Glutamatergic neuron (in vitro differentiated cells): ENCODE measurements at regions not wholly inside any gene's neighbourhood (a gene's known extent, or its start where the extent isn't known, plus 50 kb on each side); places are given as distances from the start of the nearest gene placed in this dataset.

ENCODE experiments used
- DNase-seq: peaks from one replicate; pipeline ENCODE4 v3.0.0; 2022
- H3K27ac Mint-ChIP-seq: one replicate; pipeline ENCODE4 v1.8.0; 2020; ENCODE audit warnings: mild to moderate bottlenecking, mixed read lengths, inconsistent platforms; ENCODE audit not compliant: unreplicated experiment
- H3K27me3 Mint-ChIP-seq: one replicate; pipeline ENCODE4 v1.8.0; 2020; ENCODE audit warnings: mild to moderate bottlenecking, moderate library complexity, mixed read lengths, inconsistent platforms; ENCODE audit not compliant: unreplicated experiment
- H3K36me3 Mint-ChIP-seq: one replicate; pipeline ENCODE4 v1.8.0; 2020; ENCODE audit warnings: mild to moderate bottlenecking, mixed read lengths, inconsistent platforms; ENCODE audit not compliant: unreplicated experiment
- H3K4me1 Mint-ChIP-seq: one replicate; pipeline ENCODE4 v1.8.0; 2020; ENCODE audit warnings: mild to moderate bottlenecking, low read depth, mixed read lengths, inconsistent platforms; ENCODE audit not compliant: unreplicated experiment
- H3K4me3 Mint-ChIP-seq: one replicate; pipeline ENCODE4 v1.8.0; 2020; ENCODE audit warnings: mild to moderate bottlenecking, mixed read lengths, inconsistent platforms; ENCODE audit not compliant: unreplicated experiment
- H3K9me3 Mint-ChIP-seq: one replicate; pipeline ENCODE4 v1.8.0; 2020; ENCODE audit warnings: mild to moderate bottlenecking, moderate library complexity, mixed read lengths, inconsistent platforms; ENCODE audit not compliant: unreplicated experiment
- CTCF ChIP-seq: fragments of 200-600 bp; sonication (generic); IDR thresholded peaks from one replicate; pipeline ENCODE4 v1.5.0; 2021; ENCODE audit not compliant: partially characterized antibody, unreplicated experiment

- H3K4me3 Mint-ChIP-seq: no peak overlapping the region
- no peaks in the 10 kb centered on the region for H3K9me3 Mint-ChIP-seq
- TF ChIP-seq CTCF: no peak
- H3K36me3 Mint-ChIP-seq: peaks cover 5% of the 10 kb centered on the region
- H3K27me3 Mint-ChIP-seq: no peaks in the 10 kb centered on the region
- no peak for DNase-seq
- H3K4me1 Mint-ChIP-seq: no peaks in the 10 kb centered on the region
- no peak overlapping the region for H3K27ac Mint-ChIP-seq
Observed at GRCh38 chr1:118325550-118326225, 140.7 kb upstream of the SPAG17 start.

GRCh38 chr1:118323246-118323645 is 138.2 kb upstream of the SPAG17 start:
- no peak for DNase-seq
- Mint-ChIP-seq H3K4me3 (no peak overlapping the region), H3K27me3 (no peaks in the 10 kb centered on the region), H3K27ac (no peak overlapping the region), H3K9me3 (no peaks in the 10 kb centered on the region), H3K36me3 (peaks cover 5% of the 10 kb centered on the region), H3K4me1 (no peaks in the 10 kb centered on the region)
- TF ChIP-seq CTCF: no peak

- Mint-ChIP-seq H3K4me1 (no peaks in the 10 kb centered on the region), H3K27ac (no peak overlapping the region), H3K9me3 (no peaks in the 10 kb centered on the region)
Observed at GRCh38 chr1:118322331-118322730, 137.3 kb upstream of the SPAG17 start.

GRCh38 chr1:118321840-118322239 is 136.8 kb upstream of the SPAG17 start:
- H3K36me3 Mint-ChIP-seq: peaks cover 5% of the 10 kb centered on the region
- no peaks in the 10 kb centered on the region for H3K4me1 Mint-ChIP-seq
- no peak for DNase-seq
- no peaks in the 10 kb centered on the region for H3K27me3 Mint-ChIP-seq
- H3K9me3 Mint-ChIP-seq: no peaks in the 10 kb centered on the region
- no peak overlapping the region for H3K4me3 Mint-ChIP-seq
- no peak overlapping the region for H3K27ac Mint-ChIP-seq
- TF ChIP-seq CTCF: no peak

More at GRCh38 chr1:118322331-118322730, 137.3 kb upstream of the SPAG17 start:
- TF ChIP-seq CTCF: no peak
- no peak overlapping the region for H3K4me3 Mint-ChIP-seq
- no peaks in the 10 kb centered on the region for H3K27me3 Mint-ChIP-seq
- DNase-seq: no peak
- peaks cover 5% of the 10 kb centered on the region for H3K36me3 Mint-ChIP-seq

GRCh38 chr1:118317842-118318614 is 133.0 kb upstream of the SPAG17 start:
- Mint-ChIP-seq H3K4me3 (no peak overlapping the region), H3K36me3 (no peaks in the 10 kb centered on the region), H3K27me3 (no peaks in the 10 kb centered on the region), H3K9me3 (no peaks in the 10 kb centered on the region), H3K4me1 (no peaks in the 10 kb centered on the region), H3K27ac (no peak overlapping the region)
- TF ChIP-seq CTCF: no peak
- no peak for DNase-seq
